ENCODE measurements at regions not wholly inside any gene's neighbourhood (a gene's known extent, or its start where the extent isn't known, plus 50 kb on each side); places are given as distances from the start of the nearest gene placed in this dataset.
A peak's percentile ranks its signal among the peaks of the same experiment; 100 is the strongest.

GRCh38 chr12:5123921-5124320 lies 80.2 kb downstream of the KCNA5 start:
- CTCF ChIA-PET, result no interaction called here

GRCh38 chr12:5124401-5124800 lies 80.7 kb downstream of the KCNA5 start:
- no peak for DNase-seq (ENCODE audit: low read depth, low spot score)
- no peak overlapping the region for H3K4me3 ChIP-seq (ENCODE audit: low read depth, low read length)
- no peak overlapping the region for H3K27ac ChIP-seq (ENCODE audit: low read depth, low read length)
- ChIA-PET POLR2A (no interaction called here), CTCF (no interaction called here)
- no peaks in the 10 kb centered on the region for H3K27me3 ChIP-seq (ENCODE audit: control insufficient read depth, insufficient read depth, low read length)
- no peak for TF ChIP-seq CTCF (IDR thresholded peaks at IDR 0.05; ENCODE audit: low read depth, low read length)
- H3K9me3 ChIP-seq (ENCODE audit: control insufficient read depth, insufficient read depth, low read length), result no peaks in the 10 kb centered on the region

More at GRCh38 chr12:5123921-5124320, 80.2 kb downstream of the KCNA5 start:
- no peak overlapping the region for H3K27ac ChIP-seq (ENCODE audit: low read depth, low read length)
- POLR2A ChIA-PET, result no interaction called here
- no peak for TF ChIP-seq CTCF (IDR thresholded peaks at IDR 0.05; ENCODE audit: low read depth, low read length)
- H3K4me3 ChIP-seq (ENCODE audit: low read depth, low read length), result no peak overlapping the region
- H3K9me3 ChIP-seq (ENCODE audit: control insufficient read depth, insufficient read depth, low read length), result no peaks in the 10 kb centered on the region
- DNase-seq (ENCODE audit: low read depth, low spot score), result no peak
- H3K27me3 ChIP-seq (ENCODE audit: control insufficient read depth, insufficient read depth, low read length), result no peaks in the 10 kb centered on the region

GRCh38 chr12:5134861-5135525 lies 91.3 kb downstream of the KCNA5 start:
- no peak for TF ChIP-seq CTCF (IDR thresholded peaks at IDR 0.05; ENCODE audit: low read depth, low read length)
- no peak overlapping the region for H3K27ac ChIP-seq (ENCODE audit: low read depth, low read length)
- H3K4me3 ChIP-seq (ENCODE audit: low read depth, low read length), result no peak overlapping the region
- H3K9me3 ChIP-seq (ENCODE audit: control insufficient read depth, insufficient read depth, low read length), result peaks cover 2% of the 10 kb centered on the region; the same call in 1 of the 2 replicates
- H3K27me3 ChIP-seq (ENCODE audit: control insufficient read depth, insufficient read depth, low read length), result no peaks in the 10 kb centered on the region
- CTCF ChIA-PET, result no interaction called here
- no peak for DNase-seq (ENCODE audit: low read depth, low spot score)
- POLR2A ChIA-PET, result no interaction called here

- no peak for TF ChIP-seq CTCF (IDR thresholded peaks at IDR 0.05; ENCODE audit: low read depth, low read length)
- POLR2A ChIA-PET, result no interaction called here
- Histone ChIP-seq H3K9me3 (ENCODE audit: control insufficient read depth, insufficient read depth, low read length) (peaks cover 8% of the 10 kb centered on the region), H3K4me3 (ENCODE audit: low read depth, low read length) (no peak overlapping the region), H3K27me3 (ENCODE audit: control insufficient read depth, insufficient read depth, low read length) (no peaks in the 10 kb centered on the region), H3K27ac (ENCODE audit: low read depth, low read length) (no peak overlapping the region)
- CTCF ChIA-PET, result no interaction called here
- DNase-seq (ENCODE audit: low read depth, low spot score), result no peak
Observed at GRCh38 chr12:5138256-5138655, 94.6 kb downstream of the KCNA5 start.

GRCh38 chr12:5138845-5139244 lies 95.2 kb downstream of the KCNA5 start:
- ChIA-PET CTCF (no interaction called here), POLR2A (no interaction called here)
- Histone ChIP-seq H3K4me3 (ENCODE audit: low read depth, low read length) (no peak overlapping the region), H3K9me3 (ENCODE audit: control insufficient read depth, insufficient read depth, low read length) (peaks cover 8% of the 10 kb centered on the region), H3K27me3 (ENCODE audit: control insufficient read depth, insufficient read depth, low read length) (no peaks in the 10 kb centered on the region), H3K27ac (ENCODE audit: low read depth, low read length) (peak overlapping the region; percentile 53)
- TF ChIP-seq CTCF (IDR thresholded peaks at IDR 0.05; ENCODE audit: low read depth, low read length), result no peak
- no peak for DNase-seq (ENCODE audit: low read depth, low spot score)
